M059J (cell line): ENCODE measurements at regions not wholly inside any gene's neighbourhood (a gene's known extent, or its start where the extent isn't known, plus 50 kb on each side); places are given as distances from the start of the nearest gene placed in this dataset.
A peak's percentile ranks its signal among the peaks of the same experiment; 100 is the strongest.

Source experiments
- DNase-seq: peaks from one replicate; pipeline ENCODE4 v3.0.0-alpha.2; 2012; ENCODE audit warnings: low read depth

DNA sequence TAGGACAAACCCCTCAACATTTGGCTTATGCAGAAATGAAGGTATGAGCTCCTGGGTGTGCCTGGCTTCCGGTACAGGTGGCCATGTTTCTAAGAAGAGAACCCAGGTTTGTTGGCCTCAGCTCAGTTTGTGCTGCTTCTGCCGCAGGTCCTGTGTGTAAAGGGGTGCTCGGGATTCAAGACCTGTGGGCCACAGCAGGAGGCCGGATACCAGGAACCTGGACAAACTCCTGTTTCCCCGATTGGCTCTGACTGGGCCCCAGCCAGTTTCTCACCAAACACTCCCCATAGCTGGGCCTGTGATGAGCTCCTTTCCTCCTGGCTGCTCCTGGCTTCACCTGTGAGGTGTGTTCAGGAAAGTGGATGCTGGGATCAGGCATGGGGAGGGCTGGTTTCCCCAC lies 271.2 kb upstream of the IRX2 start:
- no peak for DNase-seq

DNA sequence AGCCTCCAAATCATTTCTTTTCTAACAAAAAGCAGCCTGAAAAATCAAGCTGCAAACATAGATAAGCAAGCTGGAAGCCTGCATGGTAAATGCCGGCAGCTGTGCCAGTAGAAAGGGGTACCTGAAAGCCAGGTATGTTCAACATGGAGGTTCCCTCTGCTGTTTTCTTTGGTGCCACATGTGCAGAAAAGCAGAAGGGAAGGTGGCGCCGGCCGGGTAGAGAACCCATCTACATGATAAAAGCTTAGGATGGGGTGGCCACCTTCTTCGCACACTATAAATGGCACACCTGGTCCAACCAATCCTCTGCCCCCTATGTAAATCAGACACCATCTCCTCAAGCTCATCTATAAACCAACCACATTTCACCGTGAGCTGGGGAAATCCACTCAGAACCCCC lies 268.9 kb upstream of the IRX2 start:
- DNase-seq: no peak

DNA sequence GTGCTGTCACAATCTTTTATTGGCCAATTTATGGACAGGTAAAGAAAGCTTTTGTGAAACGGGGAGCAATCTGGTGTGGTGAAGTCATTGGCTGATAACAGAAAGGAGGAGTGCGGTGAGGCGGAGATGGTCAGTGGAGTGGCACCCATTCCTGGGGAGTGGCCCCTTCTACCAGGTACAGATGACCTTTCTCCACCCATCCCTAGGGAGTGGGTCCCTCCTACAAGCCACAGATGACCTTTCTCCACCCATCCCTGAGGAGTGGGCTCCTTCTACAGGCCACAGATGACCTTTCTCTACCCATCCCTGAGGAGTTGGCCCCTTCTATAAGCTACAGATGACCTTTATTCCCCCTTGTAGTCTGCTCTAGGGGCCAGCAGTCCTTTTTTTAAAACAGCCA lies 267.6 kb upstream of the IRX2 start:
- DNase-seq: no peak

DNA sequence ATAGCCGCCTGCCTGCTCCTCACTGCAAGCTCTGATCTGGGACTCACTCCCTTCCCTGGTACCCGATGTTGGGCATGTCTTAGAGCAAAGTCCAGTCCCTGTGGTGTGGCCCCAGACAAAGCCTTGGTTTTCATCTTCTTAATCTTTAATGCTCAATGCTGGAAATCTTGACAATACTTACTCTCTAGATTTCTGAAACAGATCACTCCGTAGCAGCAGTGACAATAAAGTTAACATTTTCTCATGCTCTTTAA lies 260.2 kb upstream of the IRX2 start:
- DNase-seq: no peak

DNA sequence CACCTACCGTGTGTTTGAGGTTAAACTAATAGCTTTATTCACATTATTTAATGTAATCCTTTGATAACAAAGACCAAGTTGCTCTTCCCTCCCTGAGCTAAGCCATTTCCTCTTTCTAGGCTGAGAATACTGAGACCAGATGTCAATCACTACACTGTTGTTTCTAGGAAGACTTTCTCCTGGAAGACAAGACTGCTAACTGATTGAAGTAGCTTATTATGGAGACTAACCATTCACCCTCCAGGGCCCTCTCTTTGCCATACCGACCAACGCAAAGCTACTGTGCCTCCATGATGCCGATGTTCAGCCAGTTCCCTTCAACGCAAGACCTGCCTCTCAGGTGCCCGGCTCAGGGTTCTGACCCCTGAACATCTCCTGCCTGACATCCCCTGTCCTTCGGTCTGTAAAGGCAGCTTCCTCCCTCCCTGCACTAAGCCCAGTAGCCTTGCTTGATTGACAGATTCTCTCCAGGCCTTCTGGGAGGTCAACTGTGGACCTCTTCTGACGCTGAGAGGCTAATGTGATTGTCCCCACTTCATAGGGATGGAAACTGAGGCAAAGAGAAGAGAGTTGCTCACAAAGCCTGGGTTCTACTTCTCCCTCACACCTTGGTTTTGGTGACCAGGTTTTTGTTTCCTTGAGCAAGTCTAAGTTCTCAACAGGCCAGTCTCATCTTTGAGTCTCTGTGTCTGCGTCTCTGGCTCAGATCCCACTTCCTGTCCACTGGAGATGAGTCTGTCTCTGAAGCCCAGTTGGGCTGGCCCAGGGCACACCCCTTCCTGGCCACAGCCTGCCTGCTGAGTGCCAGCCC lies 259.7 kb upstream of the IRX2 start:
- DNase-seq: no peak

DNA sequence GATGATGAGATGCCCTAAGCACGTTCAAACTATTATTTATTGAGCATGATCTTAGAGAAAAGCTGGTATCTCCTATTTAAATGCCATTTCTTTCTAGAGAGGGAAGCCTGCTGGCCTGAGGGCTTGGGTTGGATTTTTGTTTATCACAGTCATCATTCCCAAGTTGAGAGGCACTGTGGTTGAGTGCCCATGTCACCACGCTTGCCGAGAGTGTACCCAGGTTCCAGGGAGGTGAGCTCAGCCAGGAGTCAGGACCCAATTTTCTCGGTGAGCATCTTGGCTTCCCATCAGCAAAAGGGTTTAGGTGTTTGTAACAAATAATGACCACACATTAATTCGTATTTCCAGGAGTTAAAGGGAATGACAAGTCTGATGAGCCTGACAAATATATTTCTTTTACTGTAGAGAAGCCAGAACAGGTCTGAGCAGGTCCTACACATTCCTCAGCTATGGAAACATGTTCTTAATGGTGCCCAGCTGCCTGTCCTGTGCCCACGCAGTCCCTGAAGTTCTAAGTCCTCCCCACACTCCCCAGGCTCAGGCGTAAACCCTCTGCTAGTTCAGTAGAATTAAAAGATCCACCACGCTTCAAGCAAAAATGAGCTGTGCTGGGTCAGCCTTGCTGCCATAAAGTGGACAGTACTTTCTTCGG lies 258.9 kb upstream of the IRX2 start:
- DNase-seq: no peak

DNA sequence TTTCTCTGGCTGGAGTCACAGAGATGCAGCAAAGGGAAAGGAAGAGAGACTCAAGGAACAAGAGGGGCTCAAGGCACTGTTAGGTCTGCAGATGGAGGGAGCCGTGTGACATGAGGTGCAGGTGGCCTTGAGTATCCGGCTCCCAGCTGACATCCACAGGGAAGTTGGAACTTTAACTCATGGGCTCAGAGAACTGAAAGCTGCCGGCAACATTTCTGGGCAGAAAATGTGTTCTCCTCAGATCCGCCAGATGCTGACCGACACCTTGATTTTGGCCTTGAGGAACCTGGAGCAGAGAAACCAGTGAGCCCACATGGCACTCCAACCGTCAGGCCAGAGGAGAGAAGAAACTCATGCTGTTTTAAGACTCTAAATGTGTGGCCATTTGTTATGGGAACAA lies 258.1 kb upstream of the IRX2 start:
- no peak for DNase-seq

DNA sequence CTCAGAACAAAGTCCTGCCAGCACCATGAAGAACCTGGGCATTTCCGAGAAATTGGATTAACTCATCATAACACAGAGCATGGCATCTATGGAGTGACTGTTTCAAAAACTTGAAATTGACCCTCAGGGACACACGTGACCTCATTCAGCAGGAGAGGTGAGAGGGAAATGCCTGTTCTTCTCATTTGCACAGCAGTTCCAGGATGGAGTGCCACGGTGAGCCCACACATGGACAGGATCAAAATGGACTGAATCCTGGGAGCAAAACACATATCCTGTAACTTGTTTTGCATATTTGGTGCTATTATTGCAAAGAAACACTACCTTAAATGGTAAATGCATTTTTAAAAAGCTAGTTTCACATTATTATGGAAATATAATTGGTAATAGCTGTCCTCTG lies 256.1 kb upstream of the IRX2 start:
- DNase-seq: no peak

DNA sequence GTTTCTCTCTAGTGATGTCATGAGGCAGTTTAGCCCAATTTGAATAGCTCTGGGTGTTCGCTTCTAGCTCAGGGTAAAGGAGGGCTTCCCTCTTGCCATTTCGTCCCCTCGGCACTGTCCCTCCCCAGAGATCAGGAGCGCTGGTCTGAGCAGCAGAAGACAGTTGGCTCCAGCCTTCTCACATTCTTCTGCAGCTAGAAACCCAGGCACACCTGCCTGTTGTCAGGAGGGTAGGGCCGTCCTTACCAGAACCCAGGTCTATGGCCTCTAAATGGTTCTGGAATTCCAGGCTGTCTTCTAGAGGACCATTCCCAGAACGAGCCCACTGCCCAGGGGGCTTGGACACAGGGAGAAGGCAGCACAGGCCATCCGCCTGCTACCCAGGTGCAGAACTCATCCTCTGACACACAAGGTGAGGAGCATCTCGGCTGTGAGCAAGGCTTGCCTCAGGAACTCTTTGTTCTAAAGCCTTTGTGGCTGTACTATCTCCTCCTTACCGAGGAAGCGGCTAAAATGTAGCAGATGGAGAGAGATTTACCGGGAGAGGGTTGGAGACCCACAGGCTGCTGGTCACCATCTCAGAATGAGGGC lies 255.6 kb upstream of the IRX2 start:
- no peak for DNase-seq

DNA sequence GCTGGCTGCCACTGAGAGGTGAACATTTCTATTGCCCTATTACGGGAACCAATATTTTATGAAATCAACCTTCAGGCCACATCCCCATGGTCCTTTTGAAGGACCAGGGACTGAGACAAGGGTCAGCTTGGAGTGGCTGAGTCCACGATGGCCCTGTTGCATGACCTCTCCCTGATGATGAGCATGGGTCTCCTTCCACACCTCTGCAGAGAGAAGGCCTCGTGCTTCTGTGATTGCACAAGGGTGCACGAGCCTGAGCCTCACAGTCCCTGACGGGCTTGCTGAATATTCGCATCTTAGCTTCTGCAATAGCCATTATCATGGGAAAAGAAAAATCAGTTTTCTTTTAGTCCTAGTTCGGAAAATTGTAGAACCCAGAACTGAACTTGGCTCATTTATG lies 255.0 kb upstream of the IRX2 start:
- DNase-seq: no peak

DNA sequence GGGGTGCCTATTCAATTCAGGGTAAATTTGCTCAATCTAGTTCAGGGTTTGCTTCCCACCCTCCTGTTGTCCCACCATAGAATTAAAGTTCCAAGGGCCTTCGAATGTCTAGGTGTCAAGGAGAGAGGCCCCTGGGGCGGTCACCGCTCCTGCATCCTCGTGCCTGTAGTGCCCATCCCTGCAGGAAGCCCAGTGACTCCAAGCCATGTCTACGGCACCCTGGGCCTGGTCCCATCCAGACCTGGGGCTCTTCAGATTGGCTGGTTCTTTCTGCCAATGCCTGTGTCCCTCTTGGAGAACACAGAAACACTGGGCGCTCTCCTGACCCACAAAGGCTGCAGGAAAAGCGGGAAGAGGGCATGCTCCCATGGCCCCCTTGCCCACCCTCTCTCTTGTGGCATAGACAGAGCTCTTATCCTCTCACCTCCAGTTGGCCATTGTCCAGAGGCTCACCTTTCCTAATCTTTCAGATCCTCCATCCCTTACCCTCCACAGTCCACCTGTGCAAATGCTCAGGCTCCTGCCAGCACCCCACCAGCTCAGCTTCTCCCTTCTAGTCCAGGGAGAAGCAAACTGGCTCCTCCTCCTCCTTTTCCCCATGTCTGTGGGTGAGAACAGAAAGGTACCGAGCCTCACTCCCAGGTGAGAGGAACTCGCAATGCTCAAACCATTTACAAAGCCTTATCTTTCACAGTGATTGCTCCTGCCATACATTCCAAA lies 253.0 kb upstream of the IRX2 start:
- DNase-seq: no peak

DNA sequence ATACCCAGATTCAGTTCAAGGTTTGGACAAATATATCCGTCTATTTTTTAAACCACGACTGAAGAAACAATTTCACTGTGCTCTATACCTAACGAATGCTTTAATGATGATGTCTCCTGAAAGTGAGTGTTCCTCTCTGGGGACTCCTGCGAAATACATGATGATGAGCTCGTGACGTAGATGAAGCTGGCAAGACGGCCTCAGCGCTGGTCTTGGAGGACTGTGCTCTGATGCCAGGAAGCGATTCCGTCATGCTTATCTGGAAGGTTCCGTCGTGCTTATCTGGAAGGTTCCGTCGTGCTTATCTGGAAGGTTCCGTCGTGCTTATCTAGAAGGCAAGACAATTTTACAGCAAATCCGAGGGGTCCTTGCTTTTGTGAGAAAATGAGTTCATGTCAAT lies 250.8 kb upstream of the IRX2 start:
- DNase-seq: no peak

DNA sequence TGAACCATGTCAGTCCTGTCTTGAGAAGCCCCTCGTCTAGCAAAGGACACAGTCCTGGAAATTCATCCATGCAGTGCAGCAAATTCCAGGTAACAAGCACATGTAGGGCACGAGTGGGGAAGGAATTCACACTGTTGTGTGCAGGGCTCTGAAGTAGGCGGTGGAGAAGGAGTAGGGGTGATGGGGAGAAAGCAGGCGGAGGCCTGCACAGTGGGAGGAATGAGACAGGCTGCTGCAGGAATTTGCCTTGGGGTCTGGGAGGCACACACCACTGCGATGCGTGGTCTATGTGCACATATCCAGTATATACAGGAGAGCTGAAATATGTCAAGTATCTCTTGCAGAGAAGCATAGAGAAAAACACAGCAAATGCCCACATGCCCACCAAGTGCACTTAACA lies 249.2 kb upstream of the IRX2 start:
- DNase-seq: no peak

DNA sequence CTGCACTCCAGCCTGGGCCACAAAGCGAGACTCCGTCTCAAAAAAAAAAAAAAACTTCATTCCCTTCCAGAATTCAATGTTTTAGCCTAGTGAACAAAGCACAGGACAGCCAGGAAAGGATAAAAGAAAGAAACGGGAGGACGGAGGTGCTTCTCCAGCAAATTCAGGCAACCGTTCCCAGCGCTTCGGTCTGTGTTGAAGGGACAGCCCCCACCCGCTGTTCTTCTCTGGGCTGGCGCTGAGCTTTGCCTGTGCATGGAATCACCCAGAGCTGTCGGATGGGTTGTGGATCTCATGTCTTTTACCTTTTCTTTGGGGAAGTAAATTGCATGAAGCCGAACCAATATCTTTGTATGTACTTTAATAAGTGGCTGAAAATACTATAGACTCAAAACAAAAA lies 248.4 kb upstream of the IRX2 start:
- DNase-seq: no peak

DNA sequence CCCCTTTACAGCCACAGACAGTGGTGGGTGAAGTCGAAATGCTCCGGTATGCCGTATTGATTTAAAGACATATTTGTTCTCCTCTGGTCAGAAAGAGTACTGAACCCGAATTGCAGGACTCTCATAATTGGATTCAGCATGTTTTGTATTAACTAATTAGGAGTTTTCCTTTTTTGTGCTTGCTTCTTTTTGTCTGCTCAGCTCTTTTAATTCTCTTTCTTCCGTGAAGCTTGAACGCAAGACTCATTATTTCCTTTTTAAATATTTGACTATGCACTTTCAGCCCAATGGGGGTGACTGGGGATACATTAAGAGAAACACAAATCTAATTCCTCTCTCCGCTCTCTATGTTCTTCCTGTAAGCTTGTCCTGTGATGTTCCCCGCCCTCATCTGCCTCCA lies 246.6 kb upstream of the IRX2 start:
- no peak for DNase-seq

DNA sequence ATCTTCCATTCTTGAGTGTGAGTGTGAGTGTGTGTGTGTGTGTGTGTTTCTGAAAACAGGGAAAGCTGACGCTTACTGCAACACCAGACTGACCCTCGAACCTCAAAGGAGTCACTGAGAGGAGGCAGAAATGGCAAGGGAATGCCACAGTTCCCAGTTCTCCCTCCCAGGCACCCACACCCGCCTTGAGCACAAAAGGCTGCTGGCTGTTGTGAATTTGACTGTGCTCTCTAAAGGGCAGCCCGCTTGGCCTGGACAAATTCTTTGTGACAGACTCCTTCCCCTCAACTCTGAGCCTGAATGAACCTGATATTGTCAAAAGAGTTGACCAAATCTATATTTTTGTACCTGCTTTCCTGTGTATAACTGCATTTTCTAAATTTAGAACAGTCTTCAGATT lies 245.7 kb upstream of the IRX2 start:
- no peak for DNase-seq

DNA sequence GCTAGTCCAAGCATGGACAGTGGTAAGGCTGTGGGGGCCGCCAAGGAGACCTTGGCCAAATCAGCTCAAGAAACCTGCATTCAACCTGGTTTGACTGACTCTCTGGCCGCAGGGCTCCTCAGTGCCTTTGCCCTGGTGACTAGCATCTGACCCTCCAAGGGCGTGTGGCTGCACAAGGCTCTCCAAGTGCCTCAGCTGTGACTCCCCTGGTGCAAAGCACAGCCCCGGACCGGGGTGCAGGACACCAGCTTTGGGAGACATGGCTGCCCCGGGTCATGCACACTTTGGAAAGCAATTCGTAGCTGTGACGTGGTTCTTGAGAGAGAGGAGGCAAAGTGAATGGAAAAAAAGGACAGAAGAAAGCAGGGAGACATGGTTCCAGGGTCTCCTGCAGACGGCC lies 245.2 kb upstream of the IRX2 start:
- no peak for DNase-seq

DNA sequence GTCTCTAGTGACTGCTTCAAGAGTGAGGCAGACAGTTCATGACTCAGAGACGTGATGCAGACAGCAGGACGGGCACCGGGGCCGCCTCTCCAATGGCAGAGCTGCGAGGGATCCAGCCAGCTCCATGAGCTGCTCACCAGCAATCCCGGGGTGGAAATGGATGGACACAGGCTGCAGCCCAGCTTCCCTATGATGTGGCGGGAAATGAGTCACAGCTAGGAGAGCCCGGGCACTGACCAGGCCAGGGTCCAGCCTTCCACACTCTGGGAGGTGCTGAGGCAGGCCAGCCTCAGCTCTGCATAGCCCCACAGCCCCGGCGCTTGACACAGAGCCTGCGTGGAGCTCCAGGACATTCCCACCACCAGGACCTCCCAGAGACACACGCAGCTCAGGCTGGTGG lies 244.8 kb upstream of the IRX2 start:
- DNase-seq: peak; percentile 76

DNA sequence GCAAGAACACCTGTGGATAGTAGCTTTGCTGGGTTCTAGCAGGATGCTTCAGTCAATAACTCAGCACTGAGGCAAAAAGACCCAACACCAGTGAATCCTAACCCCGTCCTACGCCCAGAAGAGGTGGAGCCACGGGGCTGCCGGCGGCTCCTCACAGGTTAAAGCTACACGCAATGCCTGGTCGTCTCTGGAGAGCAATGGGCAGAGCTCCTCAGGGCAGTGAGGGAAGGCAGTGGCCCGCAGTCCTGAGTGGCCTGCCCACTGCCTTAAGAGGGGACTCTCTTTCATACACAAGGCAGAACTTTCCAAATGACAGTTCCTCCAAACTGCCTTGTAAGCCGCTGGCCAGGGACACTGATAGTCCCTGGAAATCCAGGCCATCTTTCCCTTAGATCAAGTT lies 244.2 kb upstream of the IRX2 start:
- no peak for DNase-seq

DNA sequence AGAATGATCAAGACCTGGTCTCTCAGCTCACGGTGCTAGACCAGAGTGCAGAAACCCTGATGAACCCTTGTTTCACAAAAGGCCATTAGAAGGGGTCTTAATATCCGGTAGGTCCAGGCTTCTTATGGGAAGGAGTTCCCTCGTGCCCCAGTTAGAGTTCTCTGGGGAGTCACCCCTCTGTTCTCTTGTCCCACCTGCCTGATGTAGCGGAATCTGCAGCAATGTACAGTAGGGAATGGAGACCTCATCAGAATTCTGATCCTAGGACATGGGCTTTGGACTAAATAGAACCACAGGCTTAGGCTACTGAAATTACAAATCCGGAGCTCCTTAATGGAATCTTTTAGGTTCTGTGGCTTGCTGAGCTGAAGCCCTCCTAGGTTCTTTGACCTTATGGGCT lies 243.6 kb upstream of the IRX2 start:
- DNase-seq: no peak

DNA sequence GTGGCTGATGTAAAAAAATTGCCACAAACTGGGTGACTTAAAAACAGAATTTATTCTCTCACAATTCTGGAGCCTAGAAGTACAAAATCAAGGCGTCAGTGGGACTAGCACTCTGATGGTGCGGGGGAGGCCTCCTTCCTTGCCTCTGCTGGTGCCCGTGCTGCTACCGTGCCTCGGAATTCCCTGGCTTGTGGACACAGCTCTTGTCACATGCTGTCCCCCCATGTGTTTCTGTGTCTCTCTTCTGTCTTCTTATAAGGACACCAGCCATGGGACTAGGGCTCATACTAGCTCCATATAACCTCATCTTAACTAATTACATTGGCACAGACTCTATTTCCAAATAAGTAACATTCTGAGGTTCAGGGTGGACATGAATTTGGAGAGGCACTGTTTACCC lies 242.3 kb upstream of the IRX2 start:
- DNase-seq: no peak

DNA sequence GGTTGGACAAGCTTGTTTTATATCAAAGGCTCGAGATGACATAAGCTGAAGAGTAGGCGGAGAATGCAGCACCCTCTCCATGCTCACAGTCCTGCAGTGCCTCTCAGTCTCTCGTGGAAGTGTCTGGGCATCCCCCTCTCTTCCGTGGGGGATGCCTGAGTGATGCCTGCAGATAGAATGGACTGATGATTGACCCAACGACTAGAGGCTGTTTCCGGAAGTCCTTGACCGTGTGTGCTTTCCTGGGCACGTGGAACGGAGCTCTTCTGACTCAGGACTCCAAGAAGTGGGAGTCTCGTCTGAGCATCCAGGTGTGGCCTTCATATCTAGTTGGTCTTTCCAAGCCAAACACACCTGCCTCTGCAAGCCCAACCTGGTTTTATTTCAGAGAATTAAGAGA lies 241.8 kb upstream of the IRX2 start:
- no peak for DNase-seq

DNA sequence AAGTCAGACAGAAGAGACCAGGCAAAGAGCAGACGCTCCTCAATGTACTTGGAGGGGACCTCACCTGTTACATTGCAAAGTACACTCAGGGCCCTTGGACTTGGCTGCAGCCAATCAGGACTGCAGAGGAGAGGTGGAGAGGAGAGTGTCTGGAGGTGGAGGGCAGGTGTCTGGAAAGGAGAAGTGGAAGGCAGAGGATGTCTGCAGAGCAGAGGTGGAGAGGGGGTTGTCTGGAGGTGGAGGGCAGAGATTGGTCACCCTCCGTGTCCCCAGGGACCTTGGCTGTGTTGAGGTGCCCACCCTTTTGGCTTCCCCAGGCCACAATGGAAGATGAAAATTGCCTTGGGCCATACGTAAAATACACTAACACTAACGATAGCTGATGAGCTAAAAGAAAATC lies 241.3 kb upstream of the IRX2 start:
- no peak for DNase-seq
